ENCODE measurements at regions not wholly inside any gene's neighbourhood (a gene's known extent, or its start where the extent isn't known, plus 50 kb on each side); places are given as distances from the start of the nearest gene placed in this dataset.
"Not testable (repeated sequence)": the region's sequence is repeated elsewhere in the genome, so short reads cannot be mapped to it uniquely, and the experiment has no call there.

DNA sequence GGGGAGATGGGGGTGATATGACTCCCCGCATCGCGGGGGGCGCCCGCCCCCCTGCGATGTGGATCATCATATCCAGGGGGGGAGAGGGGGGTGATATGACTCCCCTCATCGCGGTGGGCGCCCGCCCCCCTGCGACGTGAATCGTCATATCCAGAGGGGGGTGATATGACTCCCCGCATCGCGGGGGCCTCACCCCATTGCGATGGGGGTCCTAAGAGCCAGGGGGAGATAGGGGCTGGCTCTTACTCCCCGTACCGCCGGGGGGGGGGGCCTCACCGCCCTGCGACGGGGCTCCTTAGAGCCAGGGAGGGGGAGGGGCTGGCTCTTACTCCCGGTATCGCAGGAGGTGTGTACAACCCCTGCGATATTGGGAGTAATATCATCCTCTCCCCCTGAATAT is 54.5 kb upstream of the FRG2C start:
- not testable (repeated sequence) for DNase-seq

DNA sequence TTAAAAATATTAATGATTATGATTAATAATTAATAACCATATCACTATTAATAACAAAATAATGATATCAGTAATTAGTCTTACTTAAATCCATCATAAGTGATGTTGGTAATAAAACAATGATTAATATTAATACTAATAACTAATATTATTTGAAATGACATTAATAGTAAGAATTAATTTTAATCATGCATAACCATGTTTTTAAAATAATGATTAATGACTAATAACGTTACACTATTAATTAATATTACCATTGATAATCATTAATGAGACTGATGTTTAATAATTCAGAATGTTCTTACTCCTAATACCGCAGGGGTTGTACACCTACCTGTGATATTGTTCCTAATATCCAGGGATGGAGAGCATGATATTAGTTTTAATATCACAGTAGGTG is 53.4 kb upstream of the FRG2C start:
- no peak for DNase-seq

DNA sequence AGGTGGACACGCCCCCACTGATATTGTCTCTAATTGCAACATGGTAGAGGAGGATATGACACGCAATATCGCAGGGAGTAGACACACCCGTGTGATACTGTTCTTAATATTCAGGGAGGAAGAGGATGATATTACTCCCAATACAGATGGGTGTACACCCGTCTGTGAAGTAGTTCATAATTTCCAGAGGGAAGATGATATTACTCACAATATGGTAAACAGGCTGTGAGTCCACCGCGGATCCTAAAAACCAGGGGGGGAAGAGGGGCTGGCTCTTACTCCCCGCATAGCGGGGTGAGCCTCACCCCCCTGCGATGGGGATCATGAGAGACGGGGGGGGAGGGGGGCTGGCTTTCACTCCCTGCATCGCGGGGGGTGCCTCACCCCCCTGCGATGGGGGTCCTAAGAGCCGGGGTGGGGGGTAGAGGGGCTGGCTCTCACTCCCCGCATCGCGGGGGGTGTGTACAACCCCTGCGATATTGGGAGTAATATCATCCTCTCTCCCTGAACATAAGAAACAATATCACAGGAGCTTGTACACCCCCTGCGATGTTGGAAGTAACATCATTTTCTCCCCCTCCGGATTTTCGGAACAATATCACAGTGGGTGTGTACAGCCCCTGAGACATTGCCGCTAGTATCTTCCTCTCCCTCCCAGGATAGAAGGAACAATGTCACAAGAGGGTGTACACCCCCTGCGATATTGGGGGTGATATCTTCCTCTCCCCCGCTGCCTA is 52.2 kb upstream of the FRG2C start:
- not testable (repeated sequence) for DNase-seq
